ENCODE measurements at regions not wholly inside any gene's neighbourhood (a gene's known extent, or its start where the extent isn't known, plus 50 kb on each side); places are given as distances from the start of the nearest gene placed in this dataset.
"Not testable (repeated sequence)": the region's sequence is repeated elsewhere in the genome, so short reads cannot be mapped to it uniquely, and the experiment has no call there.

DNA sequence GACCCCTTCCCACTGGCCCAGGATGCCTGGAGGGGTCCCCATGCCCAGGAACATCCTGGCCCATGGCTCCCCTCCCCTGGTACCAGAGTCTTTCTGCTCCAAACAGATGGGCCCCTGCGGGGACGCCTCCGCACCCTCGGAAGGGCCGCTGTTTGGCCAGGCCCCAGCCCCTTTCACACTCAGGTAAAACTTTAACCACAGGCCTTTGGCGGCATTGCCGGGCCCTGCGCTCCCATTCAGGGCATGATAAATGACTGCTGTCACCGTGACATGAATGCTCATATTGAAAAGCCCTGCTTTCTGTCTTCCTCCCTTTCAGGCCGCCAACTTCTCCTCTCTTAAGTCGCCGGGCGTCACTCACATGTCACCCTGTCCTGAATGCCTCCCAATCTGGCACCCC, 141.5 kb upstream of the TOP1 start:
- ChIA-PET CTCF (no interaction called here), POLR2A (ENCODE audit: unreplicated experiment) (no interaction called here)
- H3K27ac ChIP-seq (ENCODE audit: low read length): no peak overlapping the region
- DNase-seq (no peak), ATAC-seq (no peak)
- H4K20me1 ChIP-seq (ENCODE audit: low read length): no peaks in the 10 kb centered on the region
- H3K9ac ChIP-seq (ENCODE audit: low read length): no peak overlapping the region
- H3K9me3 ChIP-seq (ENCODE audit: low read length): no peaks in the 10 kb centered on the region
- no peaks in the 10 kb centered on the region for H3K4me1 ChIP-seq (ENCODE audit: insufficient read depth, low read length)
- H3K4me3 ChIP-seq (ENCODE audit: low read length): no peak overlapping the region
- no peaks in the 10 kb centered on the region for H3K36me3 ChIP-seq (ENCODE audit: low read depth, low read length)
- no peaks in the 10 kb centered on the region for H3K9me2 ChIP-seq (replicated peaks; ENCODE audit: low read length)
- no TSS peak for BruUV-seq (replicated peaks)
- no peaks in the 10 kb centered on the region for H3F3A ChIP-seq (ENCODE audit: low read length, unreplicated experiment)
- intact Hi-C loops (cut with micrococcal nuclease): no loop called here
- H3K27me3 ChIP-seq (ENCODE audit: low read length): peaks cover 33% of the 10 kb centered on the region
- H2AFZ ChIP-seq (ENCODE audit: low read length): no peak overlapping the region
- H3K79me2 ChIP-seq (ENCODE audit: low read length): no peaks in the 10 kb centered on the region
- no peak overlapping the region for H3K4me2 ChIP-seq (ENCODE audit: low read length)
- TF ChIP-seq, protein P1, sequence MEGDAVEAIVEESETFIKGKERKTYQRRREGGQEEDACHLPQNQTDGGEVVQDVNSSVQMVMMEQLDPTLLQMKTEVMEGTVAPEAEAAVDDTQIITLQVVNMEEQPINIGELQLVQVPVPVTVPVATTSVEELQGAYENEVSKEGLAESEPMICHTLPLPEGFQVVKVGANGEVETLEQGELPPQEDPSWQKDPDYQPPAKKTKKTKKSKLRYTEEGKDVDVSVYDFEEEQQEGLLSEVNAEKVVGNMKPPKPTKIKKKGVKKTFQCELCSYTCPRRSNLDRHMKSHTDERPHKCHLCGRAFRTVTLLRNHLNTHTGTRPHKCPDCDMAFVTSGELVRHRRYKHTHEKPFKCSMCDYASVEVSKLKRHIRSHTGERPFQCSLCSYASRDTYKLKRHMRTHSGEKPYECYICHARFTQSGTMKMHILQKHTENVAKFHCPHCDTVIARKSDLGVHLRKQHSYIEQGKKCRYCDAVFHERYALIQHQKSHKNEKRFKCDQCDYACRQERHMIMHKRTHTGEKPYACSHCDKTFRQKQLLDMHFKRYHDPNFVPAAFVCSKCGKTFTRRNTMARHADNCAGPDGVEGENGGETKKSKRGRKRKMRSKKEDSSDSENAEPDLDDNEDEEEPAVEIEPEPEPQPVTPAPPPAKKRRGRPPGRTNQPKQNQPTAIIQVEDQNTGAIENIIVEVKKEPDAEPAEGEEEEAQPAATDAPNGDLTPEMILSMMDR (conservative IDR thresholded peaks at IDR 0.05; ENCODE audit: low read depth, low read length): no peak
- no peak for TF ChIP-seq EZH2phosphoT487 (IDR thresholded peaks at IDR 0.05; ENCODE audit: borderline replicate concordance, low read length)
- TF ChIP-seq EZH2 (IDR thresholded peaks at IDR 0.05; ENCODE audit: low read length, unreplicated experiment): no peak

DNA sequence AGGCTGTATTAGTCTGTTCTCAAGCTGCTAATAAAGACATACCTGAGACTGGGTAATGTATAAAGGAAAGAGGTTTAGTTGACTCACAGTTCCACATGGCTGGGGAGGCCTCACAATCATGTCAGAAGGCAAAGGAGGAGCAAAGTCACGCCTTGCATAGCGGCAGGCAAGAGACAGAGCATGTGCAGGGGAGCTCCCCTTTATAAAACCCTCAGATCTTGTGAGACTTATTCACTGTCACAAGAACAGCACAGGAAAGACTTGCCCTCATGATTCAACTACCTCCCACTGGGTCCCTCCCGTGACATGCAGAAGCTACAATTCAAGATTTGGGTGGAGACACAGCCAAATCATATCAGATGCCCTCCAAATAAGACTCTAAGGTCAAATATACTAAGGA, 139.4 kb upstream of the TOP1 start:
- ATAC-seq; H3K9me2 ChIP-seq (replicated peaks; ENCODE audit: low read length); H3K9ac ChIP-seq (ENCODE audit: low read length); H3K4me2 ChIP-seq (ENCODE audit: low read length); H3K27ac ChIP-seq (ENCODE audit: low read length); H3K79me2 ChIP-seq (ENCODE audit: low read length); H3K4me1 ChIP-seq (ENCODE audit: insufficient read depth, low read length); DNase-seq; POLR2A ChIA-PET (ENCODE audit: unreplicated experiment); intact Hi-C loops (cut with micrococcal nuclease); BruUV-seq (replicated peaks); H3K36me3 ChIP-seq (ENCODE audit: low read depth, low read length); H2AFZ ChIP-seq (ENCODE audit: low read length); H3K9me3 ChIP-seq (ENCODE audit: low read length); H3K4me3 ChIP-seq (ENCODE audit: low read length); CTCF ChIA-PET; H4K20me1 ChIP-seq (ENCODE audit: low read length); H3F3A ChIP-seq (ENCODE audit: low read length, unreplicated experiment): not testable (repeated sequence)
- H3K27me3 ChIP-seq (ENCODE audit: low read length): peaks cover 31% of the 10 kb centered on the region

DNA sequence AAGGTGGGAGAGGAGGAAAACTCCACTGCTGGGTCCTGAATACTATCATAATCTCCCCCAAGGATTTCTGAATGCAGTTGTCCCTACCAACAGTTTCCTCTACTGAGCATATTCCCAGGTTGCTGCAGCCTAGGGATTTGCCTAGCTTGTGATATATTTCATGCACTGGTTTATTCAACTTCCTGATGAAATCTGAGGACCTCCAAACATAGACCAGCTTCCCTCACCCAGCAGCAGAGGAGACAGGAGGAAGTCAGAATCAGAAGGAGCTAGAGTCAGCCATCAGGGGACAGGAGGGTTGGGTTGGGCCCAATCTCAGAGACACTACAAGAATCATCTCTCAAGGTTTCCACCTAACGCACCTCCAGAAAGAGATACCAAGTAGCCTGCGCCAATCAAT, 138.4 kb upstream of the TOP1 start:
- CTCF ChIA-PET: no interaction called here
- TF ChIP-seq EZH2phosphoT487 (IDR thresholded peaks at IDR 0.05; ENCODE audit: borderline replicate concordance, low read length) (no peak), EZH2 (IDR thresholded peaks at IDR 0.05; ENCODE audit: low read length, unreplicated experiment) (no peak)
- TF ChIP-seq, protein P1 (conservative IDR thresholded peaks at IDR 0.05; ENCODE audit: low read depth, low read length): no peak
- H3F3A ChIP-seq (ENCODE audit: low read length, unreplicated experiment): no peaks in the 10 kb centered on the region

More for the DNA sequence above, 138.4 kb upstream of the TOP1 start:
- ATAC-seq (no peak), DNase-seq (no peak)
- Histone ChIP-seq H3K36me3 (ENCODE audit: low read depth, low read length) (no peaks in the 10 kb centered on the region), H3K9me3 (ENCODE audit: low read length) (no peaks in the 10 kb centered on the region), H3K9ac (ENCODE audit: low read length) (no peak overlapping the region), H2AFZ (ENCODE audit: low read length) (no peak overlapping the region), H3K9me2 (replicated peaks; ENCODE audit: low read length) (no peaks in the 10 kb centered on the region), H3K27ac (ENCODE audit: low read length) (no peak overlapping the region), H3K4me2 (ENCODE audit: low read length) (no peak overlapping the region), H3K79me2 (ENCODE audit: low read length) (no peaks in the 10 kb centered on the region), H3K4me3 (ENCODE audit: low read length) (no peak overlapping the region), H3K27me3 (ENCODE audit: low read length) (peaks cover 22% of the 10 kb centered on the region), H3K4me1 (ENCODE audit: insufficient read depth, low read length) (no peaks in the 10 kb centered on the region), H4K20me1 (ENCODE audit: low read length) (no peaks in the 10 kb centered on the region)
- no TSS peak for BruUV-seq (replicated peaks)
- intact Hi-C loops (cut with micrococcal nuclease): no loop called here
- POLR2A ChIA-PET (ENCODE audit: unreplicated experiment): no interaction called here
